ENCODE measurements at regions not wholly inside any gene's neighbourhood (a gene's known extent, or its start where the extent isn't known, plus 50 kb on each side); places are given as distances from the start of the nearest gene placed in this dataset.
"Not testable (repeated sequence)": the region's sequence is repeated elsewhere in the genome, so short reads cannot be mapped to it uniquely, and the experiment has no call there.

DNA sequence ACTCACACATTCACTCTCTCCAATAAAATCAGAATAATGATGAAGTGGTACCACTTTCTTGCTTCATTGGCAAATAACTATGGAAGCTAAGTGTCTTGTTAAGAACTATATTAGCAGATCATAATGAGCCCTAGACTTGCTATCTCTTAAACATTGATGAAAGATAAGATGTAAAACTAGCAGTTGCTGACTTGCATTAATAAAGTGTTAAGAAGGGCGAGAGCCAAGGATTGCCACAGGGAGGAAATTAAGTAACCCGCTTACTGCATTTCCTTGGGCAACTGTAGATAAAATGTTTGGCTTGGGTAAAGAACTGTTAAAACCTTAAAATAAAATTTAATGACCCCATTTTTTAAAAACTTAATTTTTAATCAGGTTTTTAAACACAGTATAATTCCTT lies 167.0 kb downstream of the SPATA31A6 start:
- not testable (repeated sequence) for H3K9me3 ChIP-seq (ENCODE audit: control insufficient read depth in 2 of 2, low read length in 2 of 2); H3K36me3 ChIP-seq (ENCODE audit: control insufficient read depth in 2 of 2, insufficient read depth in 2 of 2, low read length in 2 of 2); H3K4me3 ChIP-seq (ENCODE audit: low read length in 2 of 2); H3K27ac ChIP-seq (ENCODE audit: low read length); H3K27me3 ChIP-seq (ENCODE audit: control insufficient read depth in 1 of 2, insufficient read depth in 2 of 2, low read length in 2 of 2); H3K4me1 ChIP-seq (ENCODE audit: control insufficient read depth, insufficient read depth, low read length); H3K9ac ChIP-seq (ENCODE audit: low read length in 2 of 2)

DNA sequence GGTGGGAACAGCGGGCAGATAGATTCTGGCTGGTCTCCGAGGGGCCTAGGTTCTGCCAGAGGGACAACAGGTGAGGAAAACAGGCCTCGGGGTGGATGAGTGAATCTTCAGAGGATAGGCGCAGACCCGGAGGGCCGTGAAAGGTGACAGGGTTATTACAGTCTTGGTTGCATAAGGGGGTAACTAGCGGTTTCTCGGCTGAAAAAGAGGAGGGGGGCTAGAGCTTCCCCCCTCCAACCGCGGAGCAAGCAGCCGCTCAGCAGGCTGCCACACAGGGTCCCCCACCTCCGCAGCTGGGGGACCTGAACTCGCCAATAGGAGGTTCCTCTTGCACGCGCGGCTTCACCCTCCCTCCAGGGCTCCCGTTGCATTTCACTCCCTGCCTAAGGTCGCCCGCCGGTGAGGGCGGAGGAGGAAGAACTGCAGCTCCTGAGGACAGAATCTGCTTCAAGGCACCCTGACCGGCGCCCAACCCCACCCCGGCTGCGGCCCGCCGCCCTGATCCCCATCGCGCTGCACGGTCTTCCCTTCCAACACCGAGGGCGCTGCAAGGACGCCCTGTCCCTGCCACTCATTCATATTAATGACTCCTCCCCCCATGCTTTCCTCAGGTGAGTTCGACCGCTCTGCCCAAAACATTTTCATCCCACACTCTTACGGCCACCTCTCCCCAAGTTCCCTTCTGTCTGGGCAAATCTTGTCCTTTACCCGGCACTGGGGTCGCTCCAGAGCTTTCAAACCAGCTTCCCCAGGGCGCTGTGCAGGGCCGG lies 174.3 kb downstream of the SPATA31A6 start:
- not testable (repeated sequence) for H3K4me3 ChIP-seq (ENCODE audit: low read length in 2 of 2); H3K27ac ChIP-seq (ENCODE audit: low read length); H3K36me3 ChIP-seq (ENCODE audit: control insufficient read depth in 2 of 2, insufficient read depth in 2 of 2, low read length in 2 of 2); H3K9me3 ChIP-seq (ENCODE audit: control insufficient read depth in 2 of 2, low read length in 2 of 2); H3K9ac ChIP-seq (ENCODE audit: low read length in 2 of 2); H3K4me1 ChIP-seq (ENCODE audit: control insufficient read depth, insufficient read depth, low read length); H3K27me3 ChIP-seq (ENCODE audit: control insufficient read depth in 1 of 2, insufficient read depth in 2 of 2, low read length in 2 of 2)

DNA sequence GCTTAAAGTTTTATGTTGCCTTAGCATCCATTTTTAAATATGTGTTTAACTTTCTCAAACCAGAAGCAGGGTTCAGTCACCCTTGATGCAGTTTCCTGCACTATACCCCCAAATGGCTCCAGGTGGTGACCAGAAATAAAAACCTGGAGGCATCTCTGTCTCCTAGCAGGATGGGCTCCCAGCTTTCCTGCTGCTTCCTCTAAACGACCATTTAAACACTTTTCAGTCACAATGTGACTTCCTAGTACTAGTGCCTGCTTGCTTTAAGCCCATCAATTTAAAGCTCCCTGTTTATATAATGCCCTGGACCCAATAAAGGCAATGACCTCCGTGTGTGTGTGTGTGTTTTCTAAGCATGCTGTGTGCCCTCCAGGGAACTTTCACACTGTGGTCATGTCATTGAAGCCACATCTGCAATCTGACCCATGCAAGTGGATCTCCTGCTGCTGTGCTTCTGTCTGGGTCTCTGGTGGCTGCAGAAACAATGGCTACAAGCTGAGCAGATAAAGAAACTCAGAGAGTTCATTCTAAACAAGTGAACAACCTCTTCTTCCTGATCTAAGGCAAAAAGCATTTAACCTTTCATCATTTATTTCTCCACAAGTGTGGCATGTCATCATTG lies 175.3 kb downstream of the SPATA31A6 start:
- H3K27me3 ChIP-seq (ENCODE audit: control insufficient read depth in 1 of 2, insufficient read depth in 2 of 2, low read length in 2 of 2) = not testable (repeated sequence)

DNA sequence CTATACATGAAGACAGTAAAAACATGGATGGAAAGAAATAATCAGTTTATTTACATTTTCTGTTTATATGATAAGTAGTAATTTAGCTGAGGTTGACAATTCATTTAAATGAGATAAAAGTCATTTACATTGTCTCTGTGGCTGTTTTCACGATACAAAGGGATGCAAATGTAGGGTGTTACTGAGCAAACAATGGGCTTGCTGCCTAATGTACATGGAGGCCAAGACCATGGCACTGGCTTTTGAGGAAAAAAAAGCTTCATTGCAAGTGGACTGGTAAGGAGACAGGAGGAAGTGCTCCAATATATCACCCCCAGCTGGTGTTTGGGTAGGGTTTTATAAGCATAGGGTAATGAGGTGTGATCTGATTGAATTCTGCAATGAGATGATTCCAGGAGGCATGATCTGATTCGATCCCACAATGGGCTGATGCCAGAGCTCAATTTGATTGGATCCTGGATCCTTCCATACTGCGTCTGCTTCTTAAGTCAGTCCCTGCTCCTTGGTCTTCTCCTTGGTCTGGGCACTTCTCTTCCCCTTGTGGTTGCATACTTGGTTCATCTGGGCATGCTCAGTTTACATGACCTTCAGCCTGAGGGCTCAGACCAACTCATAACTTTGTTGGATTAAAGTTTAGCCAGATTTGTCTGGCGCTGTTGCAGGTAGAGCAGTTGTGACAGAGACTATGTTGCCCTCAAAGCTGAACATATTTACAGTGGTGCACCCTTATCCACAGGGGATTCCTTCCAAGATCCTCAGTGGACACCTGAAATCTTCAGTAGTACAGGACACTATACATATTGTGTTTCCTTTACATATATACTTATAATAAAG lies 181.2 kb downstream of the SPATA31A6 start:
- H3K27me3 ChIP-seq (ENCODE audit: control insufficient read depth in 1 of 2, insufficient read depth in 2 of 2, low read length in 2 of 2); H3K27ac ChIP-seq (ENCODE audit: low read length): not testable (repeated sequence)

More for the DNA sequence above, 175.3 kb downstream of the SPATA31A6 start:
- H3K9me3 ChIP-seq (ENCODE audit: control insufficient read depth in 2 of 2, low read length in 2 of 2); H3K4me3 ChIP-seq (ENCODE audit: low read length in 2 of 2); H3K36me3 ChIP-seq (ENCODE audit: control insufficient read depth in 2 of 2, insufficient read depth in 2 of 2, low read length in 2 of 2); H3K4me1 ChIP-seq (ENCODE audit: control insufficient read depth, insufficient read depth, low read length); H3K9ac ChIP-seq (ENCODE audit: low read length in 2 of 2); H3K27ac ChIP-seq (ENCODE audit: low read length): not testable (repeated sequence)

DNA sequence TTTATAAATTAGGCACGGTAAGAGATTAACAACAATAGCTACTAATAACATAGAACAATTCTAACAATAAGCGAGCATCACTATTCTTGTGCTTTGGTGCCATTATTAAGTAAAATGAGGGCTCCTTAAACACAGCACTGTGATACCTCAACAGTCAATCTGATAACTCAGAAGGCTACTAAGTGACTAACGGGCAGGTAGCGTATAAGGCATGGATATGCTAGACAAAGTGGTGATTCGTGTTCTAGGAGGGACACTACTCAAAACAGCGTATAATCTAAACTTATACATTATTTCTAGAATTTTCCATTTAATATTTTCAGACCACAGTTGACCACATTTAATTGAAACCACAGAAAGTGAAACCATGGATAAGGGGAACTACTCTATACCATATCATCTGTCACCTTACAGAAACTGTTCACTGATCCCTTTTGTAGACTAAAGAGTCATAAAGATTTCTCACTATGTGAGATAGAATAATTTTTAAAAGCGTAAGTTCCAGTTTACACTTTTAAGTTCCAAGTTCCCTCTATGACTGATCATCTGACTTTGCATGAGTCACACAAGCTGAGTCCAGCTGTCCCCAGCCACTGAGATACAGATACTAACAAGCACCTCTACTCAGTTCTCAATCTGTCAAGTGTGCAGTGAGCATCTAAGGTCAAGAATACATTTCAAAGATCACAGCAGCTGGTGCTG lies 181.9 kb downstream of the SPATA31A6 start:
- not testable (repeated sequence) for H3K9ac ChIP-seq (ENCODE audit: low read length in 2 of 2); H3K36me3 ChIP-seq (ENCODE audit: control insufficient read depth in 2 of 2, insufficient read depth in 2 of 2, low read length in 2 of 2); H3K9me3 ChIP-seq (ENCODE audit: control insufficient read depth in 2 of 2, low read length in 2 of 2); H3K27me3 ChIP-seq (ENCODE audit: control insufficient read depth in 1 of 2, insufficient read depth in 2 of 2, low read length in 2 of 2); H3K4me3 ChIP-seq (ENCODE audit: low read length in 2 of 2); H3K4me1 ChIP-seq (ENCODE audit: control insufficient read depth, insufficient read depth, low read length); H3K27ac ChIP-seq (ENCODE audit: low read length)

More for the DNA sequence above, 181.2 kb downstream of the SPATA31A6 start:
- not testable (repeated sequence) for H3K4me1 ChIP-seq (ENCODE audit: control insufficient read depth, insufficient read depth, low read length); H3K4me3 ChIP-seq (ENCODE audit: low read length in 2 of 2); H3K9ac ChIP-seq (ENCODE audit: low read length in 2 of 2); H3K9me3 ChIP-seq (ENCODE audit: control insufficient read depth in 2 of 2, low read length in 2 of 2); H3K36me3 ChIP-seq (ENCODE audit: control insufficient read depth in 2 of 2, insufficient read depth in 2 of 2, low read length in 2 of 2)

DNA sequence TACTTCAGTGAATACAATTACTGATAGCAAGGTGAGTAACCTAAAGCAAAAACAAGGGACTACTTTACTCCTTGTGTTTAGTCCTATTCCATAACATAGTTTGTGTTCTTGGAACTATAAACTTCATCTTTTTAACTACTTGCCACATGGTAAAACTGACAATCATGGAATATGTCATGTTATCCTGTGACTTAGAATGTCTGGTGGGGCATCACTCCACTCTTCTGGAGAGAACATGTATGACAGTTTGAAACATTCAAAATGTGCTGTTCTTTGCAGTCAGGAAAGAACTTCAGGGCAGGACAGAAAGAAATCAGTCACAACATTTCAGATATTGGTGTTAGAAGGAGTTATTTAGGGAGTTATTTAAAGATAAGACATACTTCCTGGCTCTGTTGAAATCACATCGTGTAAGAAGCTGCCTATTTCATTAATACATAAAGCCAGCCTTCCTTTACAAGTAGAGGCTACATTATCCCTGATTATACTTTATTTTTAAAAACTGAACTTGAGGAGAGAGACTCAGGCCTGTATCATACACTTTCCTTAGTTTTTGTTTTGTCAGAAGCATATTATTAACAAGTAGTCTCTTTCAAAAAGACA lies 184.9 kb downstream of the SPATA31A6 start:
- not testable (repeated sequence) for H3K27me3 ChIP-seq (ENCODE audit: control insufficient read depth in 1 of 2, insufficient read depth in 2 of 2, low read length in 2 of 2); H3K27ac ChIP-seq (ENCODE audit: low read length); H3K9me3 ChIP-seq (ENCODE audit: control insufficient read depth in 2 of 2, low read length in 2 of 2); H3K36me3 ChIP-seq (ENCODE audit: control insufficient read depth in 2 of 2, insufficient read depth in 2 of 2, low read length in 2 of 2); H3K4me3 ChIP-seq (ENCODE audit: low read length in 2 of 2); H3K4me1 ChIP-seq (ENCODE audit: control insufficient read depth, insufficient read depth, low read length); H3K9ac ChIP-seq (ENCODE audit: low read length in 2 of 2)

DNA sequence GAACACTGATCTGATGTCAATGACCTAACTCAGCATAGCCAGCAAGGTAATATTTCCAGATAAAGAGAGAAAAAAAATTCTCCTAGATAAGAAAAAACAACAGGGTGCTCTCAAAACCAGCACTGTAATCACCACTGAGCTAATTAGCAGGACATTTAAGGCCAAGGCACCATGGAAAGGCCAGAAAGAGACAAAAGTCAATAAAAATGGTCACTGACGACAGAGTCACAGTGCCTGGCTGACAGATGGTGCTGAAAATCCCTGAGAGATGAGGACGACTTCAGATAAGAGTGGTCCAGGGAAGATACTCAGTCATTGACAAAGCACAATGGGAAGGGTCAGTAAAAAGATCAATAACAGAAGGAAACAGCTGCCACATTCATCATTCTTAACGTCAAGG lies 186.7 kb downstream of the SPATA31A6 start:
- not testable (repeated sequence) for H3K9me3 ChIP-seq (ENCODE audit: control insufficient read depth in 2 of 2, low read length in 2 of 2); H3K27ac ChIP-seq (ENCODE audit: low read length); H3K36me3 ChIP-seq (ENCODE audit: control insufficient read depth in 2 of 2, insufficient read depth in 2 of 2, low read length in 2 of 2); H3K9ac ChIP-seq (ENCODE audit: low read length in 2 of 2); H3K4me1 ChIP-seq (ENCODE audit: control insufficient read depth, insufficient read depth, low read length); H3K4me3 ChIP-seq (ENCODE audit: low read length in 2 of 2); H3K27me3 ChIP-seq (ENCODE audit: control insufficient read depth in 1 of 2, insufficient read depth in 2 of 2, low read length in 2 of 2)

DNA sequence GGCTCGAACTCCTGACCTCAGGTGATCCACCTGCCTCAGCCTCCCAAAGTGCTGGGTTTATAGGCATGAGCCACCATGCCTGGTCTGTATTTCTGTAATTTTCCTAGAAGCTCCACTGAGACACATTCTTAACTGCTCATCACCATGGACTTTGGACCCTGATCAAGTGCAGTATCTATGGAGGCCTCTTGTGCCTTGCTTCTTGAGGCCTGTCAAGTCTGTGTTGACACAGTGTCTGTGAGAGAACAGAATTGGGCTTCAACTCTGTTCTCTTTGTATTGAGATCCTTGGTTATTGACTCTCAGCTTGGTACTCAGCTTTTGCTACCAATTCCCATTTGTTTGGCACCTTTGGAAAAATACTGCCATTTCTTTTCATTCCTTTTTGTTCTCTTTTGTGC lies 188.0 kb downstream of the SPATA31A6 start:
- H3K4me1 ChIP-seq (ENCODE audit: control insufficient read depth, insufficient read depth, low read length); H3K9ac ChIP-seq (ENCODE audit: low read length in 2 of 2); H3K9me3 ChIP-seq (ENCODE audit: control insufficient read depth in 2 of 2, low read length in 2 of 2); H3K36me3 ChIP-seq (ENCODE audit: control insufficient read depth in 2 of 2, insufficient read depth in 2 of 2, low read length in 2 of 2); H3K27me3 ChIP-seq (ENCODE audit: control insufficient read depth in 1 of 2, insufficient read depth in 2 of 2, low read length in 2 of 2); H3K27ac ChIP-seq (ENCODE audit: low read length); H3K4me3 ChIP-seq (ENCODE audit: low read length in 2 of 2): not testable (repeated sequence)

DNA sequence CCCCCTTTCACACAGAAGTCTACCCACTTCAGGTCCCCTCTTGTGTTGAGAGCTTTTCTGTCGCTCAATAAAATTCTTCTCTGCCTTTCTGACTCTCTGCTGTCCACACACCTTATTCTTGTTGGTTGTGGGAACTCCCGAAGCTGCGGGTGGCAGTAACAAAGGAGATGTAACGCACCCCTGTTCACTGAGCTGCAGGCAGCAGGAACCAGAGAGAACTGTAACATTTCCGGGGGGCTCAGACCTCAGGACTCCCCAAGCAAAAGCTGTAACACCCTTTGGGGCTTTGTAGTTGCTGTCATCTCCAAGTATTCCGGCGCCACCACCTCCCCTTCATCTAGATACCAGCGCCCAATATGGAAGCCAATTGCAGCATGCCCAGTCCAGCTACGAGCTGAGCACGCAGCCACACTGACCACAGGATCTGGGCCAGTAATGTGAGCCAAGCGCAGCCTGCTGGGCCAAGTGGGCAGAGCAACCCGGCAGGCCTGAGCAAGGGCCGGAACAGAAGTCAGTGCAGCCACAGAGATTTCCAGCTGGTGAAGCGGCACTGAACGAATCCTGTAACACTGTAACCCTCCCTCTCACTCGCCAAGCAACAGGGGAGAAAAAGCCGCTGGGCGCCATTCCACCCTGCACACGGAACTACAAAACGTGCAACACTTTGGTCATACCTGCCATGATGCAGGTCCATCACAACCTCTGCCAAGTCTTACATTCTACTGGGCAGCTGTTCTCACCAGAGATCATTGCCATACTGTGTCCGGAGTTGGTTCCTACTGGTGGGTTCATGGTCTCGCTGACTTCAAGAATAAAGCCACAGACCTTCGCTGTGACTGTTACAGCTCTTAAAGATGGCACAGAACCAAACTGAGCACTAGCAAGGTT lies 194.3 kb downstream of the SPATA31A6 start:
- H3K9ac ChIP-seq (ENCODE audit: low read length in 2 of 2); H3K27ac ChIP-seq (ENCODE audit: low read length); H3K4me1 ChIP-seq (ENCODE audit: control insufficient read depth, insufficient read depth, low read length); H3K4me3 ChIP-seq (ENCODE audit: low read length in 2 of 2); H3K27me3 ChIP-seq (ENCODE audit: control insufficient read depth in 1 of 2, insufficient read depth in 2 of 2, low read length in 2 of 2); H3K9me3 ChIP-seq (ENCODE audit: control insufficient read depth in 2 of 2, low read length in 2 of 2); H3K36me3 ChIP-seq (ENCODE audit: control insufficient read depth in 2 of 2, insufficient read depth in 2 of 2, low read length in 2 of 2): not testable (repeated sequence)

DNA sequence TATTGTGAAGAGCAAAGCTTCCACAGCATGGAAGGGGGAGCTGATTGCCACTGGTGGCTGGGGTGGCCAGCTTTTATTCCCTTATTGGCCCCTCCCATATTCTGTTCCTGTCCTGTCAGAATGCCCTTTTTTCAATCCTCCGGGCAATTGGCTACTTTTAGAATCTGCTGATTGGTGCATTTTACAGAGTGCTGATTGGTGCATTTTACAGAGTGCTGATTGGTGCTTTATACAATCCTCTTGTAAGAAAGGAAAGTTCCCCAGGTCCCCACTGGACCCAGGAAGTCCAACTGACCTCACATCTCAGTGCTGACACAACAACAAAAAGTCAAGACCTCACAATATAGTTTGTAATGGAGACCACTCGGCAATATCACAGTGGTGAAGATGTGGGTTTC lies 195.0 kb downstream of the SPATA31A6 start:
- no peaks in the 10 kb centered on the region for H3K4me1 ChIP-seq (ENCODE audit: control insufficient read depth, insufficient read depth, low read length)
- no peak overlapping the region for H3K4me3 ChIP-seq (ENCODE audit: low read length in 2 of 2)
- no peaks in the 10 kb centered on the region for H3K9me3 ChIP-seq (ENCODE audit: control insufficient read depth in 2 of 2, low read length in 2 of 2)
- H3K36me3 ChIP-seq (ENCODE audit: control insufficient read depth in 2 of 2, insufficient read depth in 2 of 2, low read length in 2 of 2) = no peaks in the 10 kb centered on the region
- no peak overlapping the region for H3K9ac ChIP-seq (ENCODE audit: low read length in 2 of 2)
- no peaks in the 10 kb centered on the region for H3K27me3 ChIP-seq (ENCODE audit: control insufficient read depth in 1 of 2, insufficient read depth in 2 of 2, low read length in 2 of 2)
- H3K27ac ChIP-seq (ENCODE audit: low read length) = no peak overlapping the region

All from stomach smooth muscle (tissue), 2 donors.